Natural killer cell (primary cell): ENCODE measurements at regions not wholly inside any gene's neighbourhood (a gene's known extent, or its start where the extent isn't known, plus 50 kb on each side); places are given as distances from the start of the nearest gene placed in this dataset.

Experiments used
- ATAC-seq, 3 donors: fragments of 150-1000 bp in 2 of 3; fragments of 200-7000 bp in 1 of 3; cut with Tn5 transposase; 1 replicate in 1 of 3; 2 replicates in 2 of 3; pipeline ENCODE4 v1.10.0; 2021; ENCODE audit warnings: mild to moderate bottlenecking in 2 of 3, moderate library complexity in 2 of 3
- DNase-seq, 2 donors: peaks; one replicate each; pipeline versions ENCODE4 v3.0.0 to v3.0.0-alpha.2; 2013 to 2021; ENCODE audit warnings: mixed read lengths in 1 of 2
- H3K27ac ChIP-seq: one replicate; pipeline ENCODE4 v1.5.1; 2013; ENCODE audit warnings: mild to moderate bottlenecking, low read length
- H3K27me3 ChIP-seq: one replicate; pipeline ENCODE4 v1.6.1; 2013; ENCODE audit warnings: low read length; ENCODE audit not compliant: control insufficient read depth, insufficient read depth
- H3K36me3 ChIP-seq: one replicate; pipeline ENCODE4 v1.6.1; 2013; ENCODE audit warnings: low read length; ENCODE audit not compliant: control insufficient read depth, insufficient read depth
- H3K4me1 ChIP-seq: one replicate; pipeline ENCODE4 v1.6.1; 2013; ENCODE audit warnings: low read length; ENCODE audit not compliant: control insufficient read depth, insufficient read depth
- H3K4me3 ChIP-seq: one replicate; pipeline ENCODE4 v1.5.1; 2013; ENCODE audit warnings: low read length
- H3K9me3 ChIP-seq: one replicate; pipeline ENCODE4 v1.6.1; 2013; ENCODE audit warnings: low read length; ENCODE audit not compliant: control insufficient read depth, insufficient read depth
- H3K27ac Mint-ChIP-seq, 2 donors: one replicate each; pipeline ENCODE4 v1.8.0; 2022; ENCODE audit warnings: mild to moderate bottlenecking in 2 of 2, mixed read lengths in 2 of 2, moderate library complexity in 1 of 2
- H3K27me3 Mint-ChIP-seq, 2 donors: one replicate each; pipeline ENCODE4 v1.8.0; 2022; ENCODE audit warnings: low read depth in 2 of 2, mixed read lengths in 2 of 2
- H3K36me3 Mint-ChIP-seq: one replicate; pipeline ENCODE4 v1.8.0; 2022; ENCODE audit warnings: mixed read lengths
- H3K4me1 Mint-ChIP-seq, 2 donors: one replicate each; pipeline ENCODE4 v1.8.0; 2022; ENCODE audit warnings: mixed read lengths in 2 of 2
- H3K4me3 Mint-ChIP-seq: one replicate; pipeline ENCODE4 v1.8.0; 2022; ENCODE audit warnings: mild to moderate bottlenecking, moderate library complexity, mixed read lengths
- H3K9me3 Mint-ChIP-seq, 2 donors: one replicate each; pipeline ENCODE4 v1.8.0; 2022; ENCODE audit warnings: mixed read lengths in 2 of 2
- CTCF ChIP-seq: fragments of 200-600 bp; IDR thresholded peaks from one replicate; pipeline ENCODE4 v1.8.0; 2022; ENCODE audit warnings: antibody characterized with exemption
- WGBS: methylation state at CpG from one replicate; pipeline ENCODE4 v1.1.7; 2013; ENCODE audit warnings: missing lambda C conversion rate; ENCODE audit not compliant: insufficient coverage; 5-methylcytosine and 5-hydroxymethylcytosine counted together
- intact Hi-C: fragments of 100-400 bp; cut with micrococcal nuclease; formaldehyde crosslinking; loops from one replicate; pipeline ENCODE4 v1.14.2; 2022

DNA sequence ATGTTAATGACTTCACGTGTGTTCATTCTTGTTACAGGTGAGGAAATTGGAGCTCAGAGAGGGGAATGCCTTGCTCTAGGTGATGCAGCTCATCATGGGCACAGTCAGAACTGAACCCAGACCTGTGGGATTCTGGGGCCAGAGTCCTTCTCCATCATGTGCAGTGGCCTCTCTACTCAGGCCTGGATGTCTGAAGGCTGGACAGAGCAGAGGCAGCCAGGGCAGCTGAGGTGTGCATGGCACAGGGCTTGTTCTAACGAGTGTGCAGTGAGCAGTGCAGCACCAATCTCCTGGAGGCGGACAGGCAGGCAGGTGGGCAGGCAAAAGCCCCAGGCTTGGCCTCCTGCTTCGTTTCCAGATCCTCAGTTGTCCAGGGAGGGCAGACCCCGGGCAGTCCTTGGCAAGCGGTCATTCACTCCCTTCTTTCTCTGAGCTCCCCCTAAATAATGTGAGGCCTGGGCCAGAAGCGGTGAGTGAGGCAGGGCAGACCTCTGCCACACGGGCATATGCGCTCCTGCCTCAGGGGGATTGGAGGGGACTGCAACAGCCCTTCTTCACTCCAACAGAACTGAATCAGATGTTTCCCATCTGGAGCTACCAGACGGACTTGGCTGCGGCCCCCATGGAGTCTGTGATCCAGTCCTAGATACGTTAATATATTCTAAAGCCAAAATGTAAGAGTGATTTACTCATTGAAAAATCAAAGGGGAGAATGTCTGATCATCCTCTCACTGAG lies 68.7 kb upstream of the FSTL4 start:
- Histone ChIP-seq H3K4me1 (no peaks in the 10 kb centered on the region), H3K27me3 (no peaks in the 10 kb centered on the region), H3K36me3 (no peaks in the 10 kb centered on the region), H3K27ac (no peak overlapping the region), H3K4me3 (no peak overlapping the region), H3K9me3 (no peaks in the 10 kb centered on the region)
- Mint-ChIP-seq H3K9me3 (no peaks in the 10 kb centered on the region), H3K4me3 (no peak overlapping the region), H3K27ac (no peak overlapping the region), H3K27me3 (peaks cover 7 to 14% of the 10 kb centered on the region in 2 donors), H3K36me3 (no peaks in the 10 kb centered on the region), H3K4me1 (no peaks in the 10 kb centered on the region)
- WGBS, result 89% methylated on average over 12 of the region's 12 CpGs
- TF ChIP-seq CTCF, result no peak
- no peak for DNase-seq
- ATAC-seq, result no peak
- intact Hi-C loops, result no loop called here

DNA sequence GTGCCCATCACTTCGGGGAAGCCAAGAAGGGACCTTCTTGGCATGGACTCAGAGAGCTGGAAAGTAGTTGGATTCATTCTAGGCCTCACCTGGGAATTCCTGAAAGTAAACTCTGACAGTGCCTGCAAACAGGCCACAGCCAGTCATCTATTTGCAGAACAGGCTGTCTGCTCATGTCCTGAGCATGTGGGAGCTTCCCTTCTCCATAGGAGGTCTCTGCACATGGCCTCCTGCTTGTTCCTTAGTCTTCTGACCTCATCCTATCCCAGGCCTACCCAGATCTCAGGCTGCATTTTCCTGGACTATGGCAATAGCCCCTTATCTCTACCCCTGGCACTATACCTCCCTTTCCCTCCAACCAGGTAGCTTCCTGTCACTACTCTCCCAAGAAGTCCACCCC lies 67.2 kb upstream of the FSTL4 start:
- ATAC-seq (no peak), DNase-seq (no peak)
- WGBS, result 78% methylated on average over 1 of the region's 1 CpG
- Histone ChIP-seq H3K36me3 (no peaks in the 10 kb centered on the region), H3K27ac (no peak overlapping the region), H3K27me3 (no peaks in the 10 kb centered on the region), H3K4me1 (no peaks in the 10 kb centered on the region), H3K9me3 (no peaks in the 10 kb centered on the region), H3K4me3 (no peak overlapping the region)
- TF ChIP-seq CTCF, result no peak
- no peaks in the 10 kb centered on the region for H3K4me1 Mint-ChIP-seq
- H3K27me3 Mint-ChIP-seq, result peaks cover 9% of the 10 kb centered on the region in 2 donors
- no peaks in the 10 kb centered on the region for H3K36me3 Mint-ChIP-seq
- H3K9me3 Mint-ChIP-seq, result no peaks in the 10 kb centered on the region
- intact Hi-C loops, result no loop called here
- H3K4me3 Mint-ChIP-seq, result no peak overlapping the region
- no peak overlapping the region for H3K27ac Mint-ChIP-seq

GRCh38 chr5:133675376-133676154 lies 63.2 kb upstream of the FSTL4 start:
- H3K4me1 ChIP-seq, result no peaks in the 10 kb centered on the region
- no peak for DNase-seq
- intact Hi-C loops, result no loop called here
- WGBS, result 95% methylated on average over 11 of the region's 13 CpGs
- peaks cover 11 to 12% of the 10 kb centered on the region in 2 donors for H3K27me3 Mint-ChIP-seq
- H3K4me1 Mint-ChIP-seq, result no peaks in the 10 kb centered on the region
- H3K27ac Mint-ChIP-seq, result no peak overlapping the region
- no peak overlapping the region for H3K4me3 Mint-ChIP-seq
- no peaks in the 10 kb centered on the region for H3K9me3 Mint-ChIP-seq
- no peak for ATAC-seq
- H3K27me3 ChIP-seq, result no peaks in the 10 kb centered on the region
- TF ChIP-seq CTCF, result no peak
- no peak overlapping the region for H3K27ac ChIP-seq
- H3K36me3 ChIP-seq, result no peaks in the 10 kb centered on the region
- peaks cover 3% of the 10 kb centered on the region for H3K9me3 ChIP-seq
- no peak overlapping the region for H3K4me3 ChIP-seq
- no peaks in the 10 kb centered on the region for H3K36me3 Mint-ChIP-seq
